ENCODE measurements at regions not wholly inside any gene's neighbourhood (a gene's known extent, or its start where the extent isn't known, plus 50 kb on each side); places are given as distances from the start of the nearest gene placed in this dataset.
"Not testable (repeated sequence)": the region's sequence is repeated elsewhere in the genome, so short reads cannot be mapped to it uniquely, and the experiment has no call there.

- TF ChIP-seq, protein P1, sequence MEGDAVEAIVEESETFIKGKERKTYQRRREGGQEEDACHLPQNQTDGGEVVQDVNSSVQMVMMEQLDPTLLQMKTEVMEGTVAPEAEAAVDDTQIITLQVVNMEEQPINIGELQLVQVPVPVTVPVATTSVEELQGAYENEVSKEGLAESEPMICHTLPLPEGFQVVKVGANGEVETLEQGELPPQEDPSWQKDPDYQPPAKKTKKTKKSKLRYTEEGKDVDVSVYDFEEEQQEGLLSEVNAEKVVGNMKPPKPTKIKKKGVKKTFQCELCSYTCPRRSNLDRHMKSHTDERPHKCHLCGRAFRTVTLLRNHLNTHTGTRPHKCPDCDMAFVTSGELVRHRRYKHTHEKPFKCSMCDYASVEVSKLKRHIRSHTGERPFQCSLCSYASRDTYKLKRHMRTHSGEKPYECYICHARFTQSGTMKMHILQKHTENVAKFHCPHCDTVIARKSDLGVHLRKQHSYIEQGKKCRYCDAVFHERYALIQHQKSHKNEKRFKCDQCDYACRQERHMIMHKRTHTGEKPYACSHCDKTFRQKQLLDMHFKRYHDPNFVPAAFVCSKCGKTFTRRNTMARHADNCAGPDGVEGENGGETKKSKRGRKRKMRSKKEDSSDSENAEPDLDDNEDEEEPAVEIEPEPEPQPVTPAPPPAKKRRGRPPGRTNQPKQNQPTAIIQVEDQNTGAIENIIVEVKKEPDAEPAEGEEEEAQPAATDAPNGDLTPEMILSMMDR (IDR thresholded peaks at IDR 0.05; ENCODE audit: borderline replicate concordance, extremely low read depth, low read length, poor library complexity, severe bottlenecking), result not testable (repeated sequence)
- not testable (repeated sequence) for TF ChIP-seq EZH2 (IDR thresholded peaks at IDR 0.05; ENCODE audit: borderline replicate concordance, low read depth, low read length, severe bottlenecking)
Observed at GRCh38 chr4:131742536-131743205, 1406.4 kb upstream of the PCDH10 start.

Measured in DND-41 (cell line).